GM21423 (cell line): ENCODE measurements at regions not wholly inside any gene's neighbourhood (a gene's known extent, or its start where the extent isn't known, plus 50 kb on each side); places are given as distances from the start of the nearest gene placed in this dataset.
"Not testable (repeated sequence)": the region's sequence is repeated elsewhere in the genome, so short reads cannot be mapped to it uniquely, and the experiment has no call there.

Experiments used
- ATAC-seq: cut with Tn5 transposase; IDR thresholded peaks from one replicate; pipeline ENCODE4 v1.9.1; 2021; ENCODE audit warnings: mild to moderate bottlenecking, moderate library complexity; ENCODE audit not compliant: unreplicated experiment

GRCh38 chr1:29602203-29602602 lies 365.9 kb downstream of the PTPRU start:
- no peak for ATAC-seq

DNA sequence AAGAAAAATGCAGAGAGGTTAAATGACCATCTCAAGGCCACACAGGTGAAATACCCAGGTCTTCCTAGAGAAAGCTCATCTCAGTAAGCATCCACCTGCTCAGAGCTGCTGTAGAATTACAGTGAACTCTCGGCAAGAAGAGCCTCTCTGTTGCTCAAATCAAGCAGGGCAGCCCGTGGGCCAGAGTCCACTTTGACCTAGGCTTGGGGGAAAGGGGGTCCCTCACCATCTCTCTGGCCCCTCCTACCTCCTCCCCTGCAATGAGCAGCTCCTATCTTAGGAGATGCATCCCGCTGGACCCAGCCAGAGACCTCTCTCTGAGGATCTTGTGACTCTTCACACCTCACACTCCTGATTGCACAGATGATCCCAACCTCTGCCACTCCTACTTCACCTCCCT lies 364.7 kb downstream of the PTPRU start:
- ATAC-seq: no peak

GRCh38 chr1:29599826-29600225 lies 363.5 kb downstream of the PTPRU start:
- ATAC-seq: no peak

GRCh38 chr1:29599071-29599470 lies 362.7 kb downstream of the PTPRU start:
- ATAC-seq: no peak

GRCh38 chr1:29597861-29598260 lies 361.5 kb downstream of the PTPRU start:
- no peak for ATAC-seq

GRCh38 chr1:29593601-29594382 lies 357.5 kb downstream of the PTPRU start:
- ATAC-seq: no peak

DNA sequence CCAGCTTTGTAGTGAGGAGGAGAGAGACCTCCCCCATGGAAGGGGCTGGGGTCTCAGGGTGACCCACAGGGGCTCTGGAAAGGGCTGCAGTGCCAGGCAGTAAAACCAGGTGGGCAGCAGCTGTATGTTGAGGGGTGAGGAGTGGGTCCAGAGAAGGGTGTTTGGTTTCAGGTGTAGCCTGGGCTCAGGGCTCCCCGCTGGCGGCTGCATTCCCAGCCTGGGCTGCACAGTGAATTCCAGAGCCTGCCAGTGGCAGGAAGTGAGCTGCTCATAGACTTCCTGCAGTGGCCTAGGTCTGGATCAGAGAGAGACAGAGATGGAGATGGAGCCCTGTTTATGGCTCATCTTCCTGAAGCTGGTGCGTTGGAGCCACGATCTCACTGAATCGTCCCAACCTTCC lies 356.4 kb downstream of the PTPRU start:
- no peak for ATAC-seq

DNA sequence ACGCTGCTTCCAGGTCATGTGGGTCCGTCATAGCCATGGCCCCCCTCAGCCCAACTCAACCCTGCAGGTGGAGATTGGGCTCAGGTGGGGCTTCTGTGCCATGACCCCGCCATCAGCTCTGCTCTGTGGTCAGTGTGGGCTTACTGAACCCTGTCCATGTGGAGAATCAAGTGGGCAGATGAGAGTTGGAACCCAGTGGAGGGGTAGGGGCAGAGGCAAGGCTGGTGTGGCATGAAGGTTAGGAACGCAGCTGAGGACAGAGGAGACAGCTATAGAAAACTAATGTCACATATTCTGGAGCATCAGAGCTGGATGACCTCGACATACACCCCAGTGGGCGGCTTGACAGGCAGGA lies 355.9 kb downstream of the PTPRU start:
- ATAC-seq: no peak

DNA sequence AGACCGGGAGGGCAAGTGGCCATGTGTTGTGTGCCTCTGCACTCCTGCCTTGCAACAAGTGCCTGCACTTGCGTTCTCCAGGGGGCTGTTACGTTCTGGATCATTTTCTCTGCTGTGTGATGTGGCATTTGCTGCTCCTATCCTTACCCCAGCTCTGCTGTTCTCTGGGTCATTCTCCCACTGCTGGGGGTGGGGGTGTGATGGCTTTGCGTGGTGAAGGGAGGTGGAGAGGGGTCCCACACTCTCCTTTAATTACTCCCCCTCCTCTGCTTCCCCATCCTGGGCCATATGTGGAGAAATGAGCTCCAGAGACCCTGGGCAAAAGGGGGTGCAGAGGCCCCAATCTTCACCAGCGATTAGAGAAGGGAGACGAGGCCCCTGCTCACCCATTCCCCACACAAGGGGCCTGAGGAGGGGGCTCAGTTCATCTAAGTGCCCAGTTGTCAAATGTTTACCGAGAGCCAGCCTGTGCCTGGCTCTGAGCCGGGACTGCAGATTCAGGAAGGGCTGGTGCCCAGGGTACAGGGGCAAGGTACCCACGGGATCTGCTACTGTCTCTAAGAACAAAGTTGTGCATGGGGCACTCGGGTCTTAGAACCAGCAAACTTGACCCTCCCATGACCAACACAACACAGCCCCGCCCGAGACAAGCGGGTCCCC lies 355.4 kb downstream of the PTPRU start:
- no peak for ATAC-seq

GRCh38 chr1:29590583-29591565 lies 354.6 kb downstream of the PTPRU start:
- no peak for ATAC-seq

- ATAC-seq: not testable (repeated sequence)
These were observed 353.4 kb downstream of the PTPRU start for GRCh38 chr1:29589716-29590115.

- ATAC-seq: no peak
These were observed 350.8 kb downstream of the PTPRU start for GRCh38 chr1:29586991-29587745.

DNA sequence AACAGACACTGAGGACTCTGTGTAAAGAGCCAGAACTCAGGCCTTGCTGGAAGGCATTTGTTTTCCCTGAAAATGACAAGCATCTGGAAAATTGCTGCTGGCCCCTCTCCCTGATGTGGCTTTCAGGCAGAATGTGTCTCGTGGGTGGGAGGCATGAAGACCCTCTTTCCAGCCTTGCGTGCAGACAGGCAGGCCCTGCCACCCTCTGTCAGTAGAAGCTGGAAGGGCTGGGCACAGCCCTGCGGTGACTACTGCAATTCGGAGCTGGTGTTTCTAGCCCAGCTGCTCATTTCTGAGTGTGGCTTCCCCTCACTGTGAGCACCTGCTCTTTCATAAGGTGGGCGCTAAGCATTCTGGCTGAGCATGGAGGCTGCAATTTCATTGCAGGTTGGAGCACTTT lies 349.9 kb downstream of the PTPRU start:
- no peak for ATAC-seq

GRCh38 chr1:29585656-29586055 lies 349.3 kb downstream of the PTPRU start:
- no peak for ATAC-seq

DNA sequence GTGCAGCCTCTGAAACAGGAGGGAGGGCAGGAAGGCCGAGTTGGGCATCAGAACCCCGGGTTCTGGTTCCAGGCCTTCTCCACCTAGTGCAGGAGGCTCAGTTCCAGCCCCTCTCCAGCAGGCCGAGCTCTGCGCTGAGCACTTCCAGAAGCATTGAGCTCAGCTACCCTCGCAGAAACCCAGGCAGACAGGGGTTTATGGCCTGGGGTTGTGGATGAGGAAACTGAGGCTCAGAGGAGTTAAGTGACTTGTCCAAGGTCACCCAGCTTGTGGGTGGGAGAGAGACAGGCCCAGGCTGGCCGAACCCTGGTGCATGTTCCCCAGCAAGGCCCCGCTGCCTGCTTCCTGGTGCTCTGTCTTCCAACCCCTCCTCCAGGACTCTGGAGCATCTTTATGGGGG lies 348.9 kb downstream of the PTPRU start:
- ATAC-seq: no peak

DNA sequence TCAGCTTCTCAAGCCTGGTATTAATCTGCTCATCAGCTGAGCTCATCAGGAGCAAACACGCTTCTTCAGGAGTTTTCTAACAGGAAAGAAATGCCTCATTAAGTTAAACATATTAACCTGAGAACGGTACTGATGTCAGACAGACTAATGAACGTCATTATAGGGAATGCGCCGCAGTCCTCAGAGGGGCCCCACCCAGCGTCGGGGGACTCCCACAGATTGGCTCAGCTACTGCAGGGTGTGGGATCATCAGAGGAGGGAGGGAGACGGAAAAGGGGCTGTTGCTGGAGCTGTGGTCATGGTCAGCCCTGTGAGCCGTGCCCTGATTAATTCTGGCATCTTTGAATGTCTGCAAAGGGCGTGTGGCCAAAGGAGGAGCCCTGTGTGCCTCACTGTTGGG lies 348.5 kb downstream of the PTPRU start:
- ATAC-seq: no peak

- ATAC-seq: no peak
These were observed 348.0 kb downstream of the PTPRU start for GRCh38 chr1:29584362-29584761.

DNA sequence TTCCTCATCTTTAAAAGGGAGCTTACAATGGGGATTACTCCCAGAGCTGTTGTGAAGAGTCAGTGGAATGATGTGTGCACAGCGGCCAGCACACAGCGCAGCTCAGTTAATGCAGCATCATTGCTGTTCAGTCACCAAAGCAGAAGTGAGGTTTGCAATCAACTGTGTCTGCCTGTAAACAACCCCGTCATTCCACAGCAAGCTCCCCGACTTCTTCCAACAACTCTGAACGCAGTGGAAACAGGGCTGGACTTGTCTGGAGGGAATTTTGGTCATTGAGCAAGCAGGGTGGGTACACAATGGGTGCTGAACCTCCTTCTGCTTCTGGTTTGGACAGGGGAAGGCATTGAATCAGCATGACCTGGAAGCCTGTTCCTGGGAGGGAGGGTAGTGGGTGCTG lies 347.4 kb downstream of the PTPRU start:
- ATAC-seq: no peak

GRCh38 chr1:29581256-29581655 lies 344.9 kb downstream of the PTPRU start:
- no peak for ATAC-seq

DNA sequence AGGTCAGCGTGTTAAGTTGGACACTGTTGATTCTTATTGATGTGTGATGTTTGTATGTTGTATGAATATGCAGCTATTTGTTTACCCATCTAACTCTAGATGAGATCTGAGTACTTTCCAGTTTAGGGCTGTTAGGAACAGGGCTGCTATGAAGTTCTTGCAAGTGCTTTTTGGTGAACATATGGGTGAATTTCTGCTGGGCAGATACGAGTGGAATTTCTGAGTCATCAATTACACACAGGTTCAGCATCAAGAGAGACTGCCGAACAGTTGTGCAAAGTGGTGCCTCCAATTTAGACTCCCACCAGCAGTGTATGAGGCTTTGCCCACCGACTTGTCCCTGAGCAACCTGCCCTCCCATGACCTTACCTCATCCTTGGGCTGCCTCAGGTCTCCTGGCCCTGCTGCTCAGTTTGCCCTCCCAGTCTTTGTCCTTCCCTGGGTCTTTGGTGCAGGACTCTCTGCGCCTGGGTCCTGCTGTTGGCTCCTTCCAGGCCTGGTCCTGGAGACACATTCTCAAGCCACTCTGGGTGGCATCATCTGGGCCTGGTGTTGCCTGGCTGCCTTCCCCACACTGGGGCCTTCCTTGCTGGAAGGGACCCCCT lies 343.6 kb downstream of the PTPRU start:
- no peak for ATAC-seq
